22Rv1 (cell line): ENCODE measurements at regions not wholly inside any gene's neighbourhood (a gene's known extent, or its start where the extent isn't known, plus 50 kb on each side); places are given as distances from the start of the nearest gene placed in this dataset.

Source experiments
- H3K27ac ChIP-seq: fragments of 450-650 bp; 2 replicates; pipeline ENCODE4 v1.5.1; 2017
- CTCF ChIP-seq: fragments of 450-650 bp; IDR thresholded peaks from 2 replicates; pipeline ENCODE4 v1.5.1; 2017; ENCODE audit warnings: mild to moderate bottlenecking
- ZFX ChIP-seq: fragments of 450-650 bp; IDR thresholded peaks from 2 replicates; pipeline ENCODE4 v1.6.1; 2017; ENCODE audit warnings: antibody characterized with exemption, borderline replicate concordance

DNA sequence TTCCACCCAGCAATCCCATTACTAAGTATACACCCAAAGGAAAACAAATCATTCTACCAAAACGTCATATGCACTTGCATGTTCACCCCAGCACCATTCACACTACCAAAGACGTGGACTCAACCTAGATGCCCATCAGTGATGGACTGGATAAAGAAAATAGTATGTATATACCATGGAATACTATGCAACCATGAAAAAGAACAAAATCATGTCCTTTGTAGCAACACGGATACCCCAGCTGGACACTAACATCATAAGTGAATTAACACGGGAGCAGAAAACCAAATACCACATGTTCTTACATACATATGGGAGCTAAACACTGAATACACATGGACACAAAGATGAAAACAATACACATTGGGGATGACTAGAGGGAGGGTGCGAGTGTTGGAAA, 309.1 kb upstream of the KLF3 start:
- TF ChIP-seq CTCF (no peak), ZFX (no peak)
- no peak overlapping the region for H3K27ac ChIP-seq

DNA sequence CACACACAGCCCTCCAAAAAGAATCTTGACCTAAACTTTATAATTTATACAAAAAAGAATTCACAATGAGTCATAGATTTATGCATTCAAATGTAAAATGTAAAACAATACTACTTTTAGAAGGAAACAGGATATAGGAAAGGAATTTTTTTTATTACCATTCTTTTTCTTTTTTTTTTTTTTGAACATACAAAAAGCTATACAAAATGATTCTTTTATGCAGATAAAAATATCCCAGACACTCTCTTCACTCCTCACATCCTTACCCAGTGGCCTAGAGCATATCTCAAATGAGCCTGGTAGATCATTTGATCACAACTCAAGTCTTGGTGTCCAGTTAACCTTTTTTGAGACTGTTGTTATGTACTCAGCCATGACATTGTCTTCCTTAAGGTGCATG, 307.3 kb upstream of the KLF3 start:
- H3K27ac ChIP-seq, result no peak overlapping the region
- no peak for TF ChIP-seq CTCF
- no peak for TF ChIP-seq ZFX

DNA sequence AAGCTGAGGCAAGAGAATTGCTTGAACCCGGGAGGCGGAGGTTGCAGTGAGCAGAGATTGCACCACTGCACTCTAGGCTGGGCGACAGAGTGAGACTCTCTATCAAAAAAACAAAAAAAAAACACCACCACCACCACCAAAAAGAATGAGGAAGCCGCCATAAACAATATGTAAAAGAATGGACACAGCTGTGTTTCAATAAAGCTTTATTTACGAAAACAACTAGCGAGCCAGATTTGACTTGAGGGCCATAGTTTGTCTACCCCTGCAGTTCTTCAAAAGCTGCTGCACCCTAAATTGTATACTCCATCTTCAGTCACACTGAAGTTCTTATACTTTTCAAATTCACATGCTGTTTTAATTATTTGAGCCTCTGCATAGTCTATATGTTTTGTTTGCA, 306.5 kb upstream of the KLF3 start:
- TF ChIP-seq ZFX (no peak), CTCF (no peak)
- H3K27ac ChIP-seq, result no peak overlapping the region

GRCh38 chr4:38359113-38359512, 304.9 kb upstream of the KLF3 start:
- no peak overlapping the region for H3K27ac ChIP-seq
- TF ChIP-seq CTCF, result no peak
- TF ChIP-seq ZFX, result no peak

DNA sequence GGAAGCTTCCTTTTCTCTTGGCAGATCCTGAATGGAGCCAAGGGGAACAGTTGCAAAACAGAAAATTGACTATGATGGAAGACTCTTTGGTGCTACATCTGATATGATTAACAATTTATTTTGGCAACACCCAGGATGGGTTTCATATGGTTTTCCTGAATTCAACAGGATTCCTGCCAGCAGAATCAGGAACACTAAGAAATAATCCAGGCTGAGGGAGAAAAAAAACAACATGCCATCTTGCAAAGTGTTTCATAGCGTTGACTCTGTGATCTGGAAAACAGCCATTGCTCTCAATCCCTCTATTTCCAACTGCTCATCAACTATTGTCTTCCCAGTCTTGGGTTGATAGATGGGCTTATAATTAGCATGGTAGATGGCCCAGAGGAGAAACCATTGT, 303.8 kb upstream of the KLF3 start:
- H3K27ac ChIP-seq, result no peak overlapping the region
- no peak for TF ChIP-seq ZFX
- TF ChIP-seq CTCF, result no peak

GRCh38 chr4:38364383-38364963, 299.5 kb upstream of the KLF3 start:
- H3K27ac ChIP-seq, result no peak overlapping the region
- no peak for TF ChIP-seq CTCF
- no peak for TF ChIP-seq ZFX

GRCh38 chr4:38365261-38365660, 298.7 kb upstream of the KLF3 start:
- TF ChIP-seq CTCF (no peak), ZFX (no peak)
- H3K27ac ChIP-seq, result no peak overlapping the region
